ENCODE measurements at regions not wholly inside any gene's neighbourhood (a gene's known extent, or its start where the extent isn't known, plus 50 kb on each side); places are given as distances from the start of the nearest gene placed in this dataset.

GRCh38 chr3:153003441-153003840 is 158.6 kb upstream of the RAP2B start:
- H3K36me3 ChIP-seq (ENCODE audit: control insufficient read depth in 2 of 2, insufficient read depth in 2 of 2, low read length in 2 of 2) = no peaks in the 10 kb centered on the region
- H3K27ac ChIP-seq (ENCODE audit: low read depth in 2 of 2, low read length in 2 of 2) = no peak overlapping the region
- no peak overlapping the region for H3K4me3 ChIP-seq (ENCODE audit: low read length in 2 of 2)
- no peak overlapping the region for H3K9ac ChIP-seq (ENCODE audit: low read depth in 1 of 2, low read length in 2 of 2)
- no peaks in the 10 kb centered on the region for H3K9me3 ChIP-seq (ENCODE audit: control insufficient read depth in 2 of 2, low read length in 2 of 2)
- H3K4me1 ChIP-seq (ENCODE audit: control insufficient read depth in 2 of 2, insufficient read depth in 2 of 2, low read length in 2 of 2) = peaks cover 9 to 16% of the 10 kb centered on the region in 2 donors
- no peaks in the 10 kb centered on the region for H3K27me3 ChIP-seq (ENCODE audit: control insufficient read depth in 2 of 2, insufficient read depth in 2 of 2, low read length in 2 of 2)

GRCh38 chr3:153003862-153004261 is 158.2 kb upstream of the RAP2B start:
- Histone ChIP-seq H3K36me3 (ENCODE audit: control insufficient read depth in 2 of 2, insufficient read depth in 2 of 2, low read length in 2 of 2) (no peaks in the 10 kb centered on the region), H3K27me3 (ENCODE audit: control insufficient read depth in 2 of 2, insufficient read depth in 2 of 2, low read length in 2 of 2) (no peaks in the 10 kb centered on the region), H3K4me3 (ENCODE audit: low read length in 2 of 2) (no peak overlapping the region), H3K9me3 (ENCODE audit: control insufficient read depth in 2 of 2, low read length in 2 of 2) (no peaks in the 10 kb centered on the region), H3K27ac (ENCODE audit: low read depth in 2 of 2, low read length in 2 of 2) (no peak overlapping the region), H3K4me1 (ENCODE audit: control insufficient read depth in 2 of 2, insufficient read depth in 2 of 2, low read length in 2 of 2) (peaks cover 9 to 16% of the 10 kb centered on the region in 2 donors), H3K9ac (ENCODE audit: low read depth in 1 of 2, low read length in 2 of 2) (no peak overlapping the region)

GRCh38 chr3:153008226-153008625 is 153.8 kb upstream of the RAP2B start:
- H3K4me3 ChIP-seq (ENCODE audit: low read length in 2 of 2) = no peak overlapping the region
- no peak overlapping the region for H3K9ac ChIP-seq (ENCODE audit: low read depth in 1 of 2, low read length in 2 of 2)
- no peaks in the 10 kb centered on the region for H3K36me3 ChIP-seq (ENCODE audit: control insufficient read depth in 2 of 2, insufficient read depth in 2 of 2, low read length in 2 of 2)
- H3K27me3 ChIP-seq (ENCODE audit: control insufficient read depth in 2 of 2, insufficient read depth in 2 of 2, low read length in 2 of 2) = no peaks in the 10 kb centered on the region
- no peaks in the 10 kb centered on the region for H3K9me3 ChIP-seq (ENCODE audit: control insufficient read depth in 2 of 2, low read length in 2 of 2)
- H3K4me1 ChIP-seq (ENCODE audit: control insufficient read depth in 2 of 2, insufficient read depth in 2 of 2, low read length in 2 of 2) = peaks cover 0 to 6% of the 10 kb centered on the region in 2 donors
- no peak overlapping the region for H3K27ac ChIP-seq (ENCODE audit: low read depth in 2 of 2, low read length in 2 of 2)

GRCh38 chr3:153023896-153024295 is 138.1 kb upstream of the RAP2B start:
- H3K4me3 ChIP-seq (ENCODE audit: low read length in 2 of 2) = no peak overlapping the region
- H3K4me1 ChIP-seq (ENCODE audit: control insufficient read depth in 2 of 2, insufficient read depth in 2 of 2, low read length in 2 of 2) = no peaks in the 10 kb centered on the region
- no peak overlapping the region for H3K27ac ChIP-seq (ENCODE audit: low read depth in 2 of 2, low read length in 2 of 2)
- H3K27me3 ChIP-seq (ENCODE audit: control insufficient read depth in 2 of 2, insufficient read depth in 2 of 2, low read length in 2 of 2) = no peaks in the 10 kb centered on the region
- no peaks in the 10 kb centered on the region for H3K9me3 ChIP-seq (ENCODE audit: control insufficient read depth in 2 of 2, low read length in 2 of 2)
- no peak overlapping the region for H3K9ac ChIP-seq (ENCODE audit: low read depth in 1 of 2, low read length in 2 of 2)
- H3K36me3 ChIP-seq (ENCODE audit: control insufficient read depth in 2 of 2, insufficient read depth in 2 of 2, low read length in 2 of 2) = no peaks in the 10 kb centered on the region

- H3K36me3 ChIP-seq (ENCODE audit: control insufficient read depth in 2 of 2, insufficient read depth in 2 of 2, low read length in 2 of 2) = no peaks in the 10 kb centered on the region
- no peaks in the 10 kb centered on the region for H3K27me3 ChIP-seq (ENCODE audit: control insufficient read depth in 2 of 2, insufficient read depth in 2 of 2, low read length in 2 of 2)
Observed at GRCh38 chr3:153026026-153026425, 136.0 kb upstream of the RAP2B start.

GRCh38 chr3:153028381-153028780 is 133.6 kb upstream of the RAP2B start:
- H3K4me1 ChIP-seq (ENCODE audit: control insufficient read depth in 2 of 2, insufficient read depth in 2 of 2, low read length in 2 of 2) = no peaks in the 10 kb centered on the region
- no peaks in the 10 kb centered on the region for H3K36me3 ChIP-seq (ENCODE audit: control insufficient read depth in 2 of 2, insufficient read depth in 2 of 2, low read length in 2 of 2)
- no peak overlapping the region for H3K9ac ChIP-seq (ENCODE audit: low read depth in 1 of 2, low read length in 2 of 2)
- no peaks in the 10 kb centered on the region for H3K9me3 ChIP-seq (ENCODE audit: control insufficient read depth in 2 of 2, low read length in 2 of 2)
- no peak overlapping the region for H3K27ac ChIP-seq (ENCODE audit: low read depth in 2 of 2, low read length in 2 of 2)
- no peaks in the 10 kb centered on the region for H3K27me3 ChIP-seq (ENCODE audit: control insufficient read depth in 2 of 2, insufficient read depth in 2 of 2, low read length in 2 of 2)
- H3K4me3 ChIP-seq (ENCODE audit: low read length in 2 of 2) = no peak overlapping the region

More at GRCh38 chr3:153026026-153026425, 136.0 kb upstream of the RAP2B start:
- Histone ChIP-seq H3K4me1 (ENCODE audit: control insufficient read depth in 2 of 2, insufficient read depth in 2 of 2, low read length in 2 of 2) (no peaks in the 10 kb centered on the region), H3K9ac (ENCODE audit: low read depth in 1 of 2, low read length in 2 of 2) (no peak overlapping the region), H3K4me3 (ENCODE audit: low read length in 2 of 2) (no peak overlapping the region), H3K9me3 (ENCODE audit: control insufficient read depth in 2 of 2, low read length in 2 of 2) (no peaks in the 10 kb centered on the region), H3K27ac (ENCODE audit: low read depth in 2 of 2, low read length in 2 of 2) (no peak overlapping the region)

- H3K4me3 ChIP-seq (ENCODE audit: low read length in 2 of 2) = no peak overlapping the region
- no peaks in the 10 kb centered on the region for H3K36me3 ChIP-seq (ENCODE audit: control insufficient read depth in 2 of 2, insufficient read depth in 2 of 2, low read length in 2 of 2)
- H3K4me1 ChIP-seq (ENCODE audit: control insufficient read depth in 2 of 2, insufficient read depth in 2 of 2, low read length in 2 of 2) = no peaks in the 10 kb centered on the region
- H3K27me3 ChIP-seq (ENCODE audit: control insufficient read depth in 2 of 2, insufficient read depth in 2 of 2, low read length in 2 of 2) = no peaks in the 10 kb centered on the region
- no peaks in the 10 kb centered on the region for H3K9me3 ChIP-seq (ENCODE audit: control insufficient read depth in 2 of 2, low read length in 2 of 2)
- H3K9ac ChIP-seq (ENCODE audit: low read depth in 1 of 2, low read length in 2 of 2) = no peak overlapping the region
- no peak overlapping the region for H3K27ac ChIP-seq (ENCODE audit: low read depth in 2 of 2, low read length in 2 of 2)
Observed at GRCh38 chr3:153029350-153029749, 132.7 kb upstream of the RAP2B start.

GRCh38 chr3:153032891-153033290 is 129.1 kb upstream of the RAP2B start:
- H3K27ac ChIP-seq (ENCODE audit: low read depth in 2 of 2, low read length in 2 of 2) = no peak overlapping the region
- no peaks in the 10 kb centered on the region for H3K9me3 ChIP-seq (ENCODE audit: control insufficient read depth in 2 of 2, low read length in 2 of 2)
- no peak overlapping the region for H3K4me3 ChIP-seq (ENCODE audit: low read length in 2 of 2)
- H3K4me1 ChIP-seq (ENCODE audit: control insufficient read depth in 2 of 2, insufficient read depth in 2 of 2, low read length in 2 of 2) = no peaks in the 10 kb centered on the region
- H3K36me3 ChIP-seq (ENCODE audit: control insufficient read depth in 2 of 2, insufficient read depth in 2 of 2, low read length in 2 of 2) = no peaks in the 10 kb centered on the region
- no peak overlapping the region for H3K9ac ChIP-seq (ENCODE audit: low read depth in 1 of 2, low read length in 2 of 2)
- no peaks in the 10 kb centered on the region for H3K27me3 ChIP-seq (ENCODE audit: control insufficient read depth in 2 of 2, insufficient read depth in 2 of 2, low read length in 2 of 2)

- no peak overlapping the region for H3K9ac ChIP-seq (ENCODE audit: low read depth in 1 of 2, low read length in 2 of 2)
- H3K4me3 ChIP-seq (ENCODE audit: low read length in 2 of 2) = no peak overlapping the region
- no peak overlapping the region for H3K27ac ChIP-seq (ENCODE audit: low read depth in 2 of 2, low read length in 2 of 2)
- H3K9me3 ChIP-seq (ENCODE audit: control insufficient read depth in 2 of 2, low read length in 2 of 2) = no peaks in the 10 kb centered on the region
- no peaks in the 10 kb centered on the region for H3K27me3 ChIP-seq (ENCODE audit: control insufficient read depth in 2 of 2, insufficient read depth in 2 of 2, low read length in 2 of 2)
- H3K4me1 ChIP-seq (ENCODE audit: control insufficient read depth in 2 of 2, insufficient read depth in 2 of 2, low read length in 2 of 2) = no peaks in the 10 kb centered on the region
- no peaks in the 10 kb centered on the region for H3K36me3 ChIP-seq (ENCODE audit: control insufficient read depth in 2 of 2, insufficient read depth in 2 of 2, low read length in 2 of 2)
Observed at GRCh38 chr3:153036846-153037245, 125.2 kb upstream of the RAP2B start.

- Histone ChIP-seq H3K9me3 (ENCODE audit: control insufficient read depth in 2 of 2, low read length in 2 of 2) (no peaks in the 10 kb centered on the region), H3K9ac (ENCODE audit: low read depth in 1 of 2, low read length in 2 of 2) (no peak overlapping the region), H3K36me3 (ENCODE audit: control insufficient read depth in 2 of 2, insufficient read depth in 2 of 2, low read length in 2 of 2) (no peaks in the 10 kb centered on the region), H3K4me1 (ENCODE audit: control insufficient read depth in 2 of 2, insufficient read depth in 2 of 2, low read length in 2 of 2) (no peaks in the 10 kb centered on the region), H3K27ac (ENCODE audit: low read depth in 2 of 2, low read length in 2 of 2) (no peak overlapping the region), H3K27me3 (ENCODE audit: control insufficient read depth in 2 of 2, insufficient read depth in 2 of 2, low read length in 2 of 2) (no peaks in the 10 kb centered on the region), H3K4me3 (ENCODE audit: low read length in 2 of 2) (no peak overlapping the region)
Observed at GRCh38 chr3:153038367-153038766, 123.7 kb upstream of the RAP2B start.

GRCh38 chr3:153038779-153039178 is 123.2 kb upstream of the RAP2B start:
- H3K4me1 ChIP-seq (ENCODE audit: control insufficient read depth in 2 of 2, insufficient read depth in 2 of 2, low read length in 2 of 2) = no peaks in the 10 kb centered on the region
- no peaks in the 10 kb centered on the region for H3K36me3 ChIP-seq (ENCODE audit: control insufficient read depth in 2 of 2, insufficient read depth in 2 of 2, low read length in 2 of 2)
- H3K9me3 ChIP-seq (ENCODE audit: control insufficient read depth in 2 of 2, low read length in 2 of 2) = no peaks in the 10 kb centered on the region
- H3K27me3 ChIP-seq (ENCODE audit: control insufficient read depth in 2 of 2, insufficient read depth in 2 of 2, low read length in 2 of 2) = no peaks in the 10 kb centered on the region
- no peak overlapping the region for H3K9ac ChIP-seq (ENCODE audit: low read depth in 1 of 2, low read length in 2 of 2)
- no peak overlapping the region for H3K27ac ChIP-seq (ENCODE audit: low read depth in 2 of 2, low read length in 2 of 2)
- H3K4me3 ChIP-seq (ENCODE audit: low read length in 2 of 2) = no peak overlapping the region

Data from mucosa of rectum (tissue), 2 donors.